ENCODE measurements at regions not wholly inside any gene's neighbourhood (a gene's known extent, or its start where the extent isn't known, plus 50 kb on each side); places are given as distances from the start of the nearest gene placed in this dataset.

- no peak for TF ChIP-seq CTCF (IDR thresholded peaks at IDR 0.05; ENCODE audit: low read length)
- TF ChIP-seq EZH2 (IDR thresholded peaks at IDR 0.05; ENCODE audit: borderline replicate concordance, low read length), result no peak
Measured at GRCh38 chr12:107472308-107472707, 213.3 kb upstream of the PWP1 start.

Data from OCI-LY1 (cell line).